Fibroblast of mammary gland (primary cell): ENCODE measurements at regions not wholly inside any gene's neighbourhood (a gene's known extent, or its start where the extent isn't known, plus 50 kb on each side); places are given as distances from the start of the nearest gene placed in this dataset.

ENCODE experiments used
- DNase-seq: peaks from one replicate; pipeline ENCODE4 v3.0.0-alpha.2; 2010; ENCODE audit warnings: low read depth
- H3K4me3 ChIP-seq: 2 replicates; pipeline ENCODE4 v1.5.1; 2011; ENCODE audit warnings: low read depth, mild to moderate bottlenecking, low read length, moderate library complexity; ENCODE audit not compliant: control insufficient read depth
- CTCF ChIP-seq: conservative IDR thresholded peaks from 2 replicates; pipeline ENCODE4 v1.5.1; 2011; ENCODE audit warnings: low read depth, low read length, inconsistent platforms; ENCODE audit not compliant: control insufficient read depth, insufficient read depth

DNA sequence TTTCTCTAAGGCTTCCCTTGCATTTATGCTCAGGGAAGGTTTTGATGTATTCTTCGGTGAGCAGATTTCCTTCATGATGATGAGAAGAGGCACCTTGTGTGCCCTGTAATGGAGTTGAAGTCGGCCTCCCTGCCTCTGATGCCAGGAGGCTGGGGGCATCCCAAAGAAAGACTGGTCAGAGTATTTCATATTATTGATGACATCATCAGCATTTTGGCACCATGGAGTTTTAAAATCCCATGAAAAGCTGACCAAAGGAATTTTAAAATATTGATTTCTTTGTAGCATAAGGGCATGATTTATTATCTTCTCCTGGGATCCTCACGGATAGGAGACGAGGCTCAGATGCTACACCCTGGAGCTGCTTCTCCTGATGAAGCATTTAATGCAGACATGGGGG is 231.2 kb upstream of the IRX1 start:
- no peak for TF ChIP-seq CTCF
- no peak for DNase-seq
- H3K4me3 ChIP-seq: no peak overlapping the region

DNA sequence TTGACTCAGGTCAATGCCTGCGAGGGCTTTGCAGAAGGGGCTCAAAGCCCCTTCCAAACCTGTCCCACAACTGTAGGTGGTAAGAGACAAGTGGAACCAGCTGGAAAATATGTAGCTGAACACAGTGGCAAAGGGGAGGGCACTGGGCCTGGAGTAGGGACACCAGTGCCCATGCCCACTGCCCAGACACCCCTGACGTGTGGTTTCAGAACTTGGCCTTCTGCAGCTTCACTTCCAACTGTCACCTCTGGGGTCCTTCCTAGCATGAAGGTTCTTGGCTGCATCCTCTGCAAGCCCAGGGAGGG is 233.1 kb upstream of the IRX1 start:
- no peak for DNase-seq
- no peak for TF ChIP-seq CTCF

GRCh38 chr5:3361811-3362605 is 233.6 kb upstream of the IRX1 start:
- DNase-seq: no peak
- TF ChIP-seq CTCF: no peak
- no peak overlapping the region for H3K4me3 ChIP-seq

More for the DNA sequence above, 233.1 kb upstream of the IRX1 start:
- H3K4me3 ChIP-seq: no peak overlapping the region

- DNase-seq: no peak
- no peak overlapping the region for H3K4me3 ChIP-seq
- TF ChIP-seq CTCF: no peak
Observed at GRCh38 chr5:3359642-3360041, 236.0 kb upstream of the IRX1 start.

GRCh38 chr5:3357291-3357690 is 238.3 kb upstream of the IRX1 start:
- no peak for TF ChIP-seq CTCF
- no peak for DNase-seq
- H3K4me3 ChIP-seq: no peak overlapping the region

DNA sequence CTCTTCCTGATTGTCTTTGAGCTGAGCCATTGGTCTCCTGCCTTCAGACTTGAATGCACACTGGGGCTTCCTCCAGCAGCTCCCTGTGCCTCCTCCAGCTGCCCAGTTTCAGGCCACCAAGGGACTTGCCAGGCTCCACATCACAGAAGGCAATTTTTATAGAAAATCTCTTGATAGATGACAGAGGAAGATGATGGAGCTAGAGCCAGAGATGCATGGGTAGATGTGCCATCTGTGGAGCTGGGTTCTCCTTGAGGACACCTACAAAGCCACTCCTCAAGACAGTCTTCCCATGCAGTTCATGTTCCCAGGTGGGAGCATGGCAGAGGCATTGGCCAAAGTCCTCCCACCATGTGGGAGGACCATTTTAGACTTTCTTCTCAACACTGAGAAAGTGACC is 239.6 kb upstream of the IRX1 start:
- no peak for DNase-seq
- no peak for TF ChIP-seq CTCF
- H3K4me3 ChIP-seq: no peak overlapping the region

GRCh38 chr5:3355126-3355525 is 240.5 kb upstream of the IRX1 start:
- H3K4me3 ChIP-seq: no peak overlapping the region
- DNase-seq: no peak
- no peak for TF ChIP-seq CTCF
